ENCODE measurements at regions not wholly inside any gene's neighbourhood (a gene's known extent, or its start where the extent isn't known, plus 50 kb on each side); places are given as distances from the start of the nearest gene placed in this dataset.
"Not testable (repeated sequence)": the region's sequence is repeated elsewhere in the genome, so short reads cannot be mapped to it uniquely, and the experiment has no call there.

GRCh38 chr20:53891306-53891894 is 179.0 kb downstream of the BCAS1 start:
- DNase-seq, result no peak

- no peak for DNase-seq
These were observed 179.7 kb downstream of the BCAS1 start for GRCh38 chr20:53890443-53891305.

- DNase-seq, result no peak
These were observed 180.8 kb downstream of the BCAS1 start for GRCh38 chr20:53889411-53890148.

- DNase-seq, result no peak
These were observed 181.4 kb downstream of the BCAS1 start for GRCh38 chr20:53888951-53889350.

GRCh38 chr20:53888510-53888909 is 181.9 kb downstream of the BCAS1 start:
- no peak for DNase-seq

GRCh38 chr20:53887973-53888372 is 182.4 kb downstream of the BCAS1 start:
- no peak for DNase-seq

GRCh38 chr20:53884859-53885541 is 185.4 kb downstream of the BCAS1 start:
- DNase-seq, result peak; percentile 72

GRCh38 chr20:53883098-53883911 is 187.1 kb downstream of the BCAS1 start:
- DNase-seq, result peak; percentile 51

- DNase-seq, result not testable (repeated sequence)
These were observed 187.9 kb downstream of the BCAS1 start for GRCh38 chr20:53882438-53882986.

GRCh38 chr20:53881362-53881761 is 189.0 kb downstream of the BCAS1 start:
- no peak for DNase-seq

GRCh38 chr20:53880108-53880641 is 190.2 kb downstream of the BCAS1 start:
- DNase-seq, result no peak

GRCh38 chr20:53879048-53879684 is 191.2 kb downstream of the BCAS1 start:
- DNase-seq, result no peak

- DNase-seq, result no peak
These were observed 191.9 kb downstream of the BCAS1 start for GRCh38 chr20:53878262-53879047.

GRCh38 chr20:53876956-53877355 is 193.4 kb downstream of the BCAS1 start:
- no peak for DNase-seq

GRCh38 chr20:53876470-53876869 is 193.9 kb downstream of the BCAS1 start:
- no peak for DNase-seq

- DNase-seq, result no peak
These were observed 194.9 kb downstream of the BCAS1 start for GRCh38 chr20:53875452-53875851.

- no peak for DNase-seq
These were observed 195.7 kb downstream of the BCAS1 start for GRCh38 chr20:53874706-53875105.

- DNase-seq, result no peak
These were observed 196.3 kb downstream of the BCAS1 start for GRCh38 chr20:53874104-53874503.

- DNase-seq, result no peak
These were observed 197.2 kb downstream of the BCAS1 start for GRCh38 chr20:53873230-53873604.

- DNase-seq, result peak; percentile 45
These were observed 197.7 kb downstream of the BCAS1 start for GRCh38 chr20:53872561-53873229.
